ENCODE measurements at regions not wholly inside any gene's neighbourhood (a gene's known extent, or its start where the extent isn't known, plus 50 kb on each side); places are given as distances from the start of the nearest gene placed in this dataset.
A peak's percentile ranks its signal among the peaks of the same experiment; 100 is the strongest.
"Not testable (repeated sequence)": the region's sequence is repeated elsewhere in the genome, so short reads cannot be mapped to it uniquely, and the experiment has no call there.

GRCh38 chr5:103385722-103386121 is 127.2 kb downstream of the MACIR start:
- no peak for DNase-seq (ENCODE audit: extremely low read depth, low read depth)
- no peak for TF ChIP-seq CTCF (IDR thresholded peaks at IDR 0.05; ENCODE audit: low read depth, low read length)

- not testable (repeated sequence) for DNase-seq (ENCODE audit: extremely low read depth, low read depth)
Measured at GRCh38 chr5:103377638-103378037, 119.1 kb downstream of the MACIR start.

- TF ChIP-seq CTCF (IDR thresholded peaks at IDR 0.05; ENCODE audit: low read depth, low read length) = no peak
- no peak for DNase-seq (ENCODE audit: extremely low read depth, low read depth)
Measured at GRCh38 chr5:103375863-103376591, 117.5 kb downstream of the MACIR start.

- TF ChIP-seq CTCF (IDR thresholded peaks at IDR 0.05; ENCODE audit: low read depth, low read length) = no peak; the same call in 1 of the 2 replicates
- DNase-seq (ENCODE audit: extremely low read depth, low read depth) = peak; percentile 40
Measured at GRCh38 chr5:103375350-103375749, 116.8 kb downstream of the MACIR start.

GRCh38 chr5:103374473-103374963 is 116.0 kb downstream of the MACIR start:
- DNase-seq (ENCODE audit: extremely low read depth, low read depth) = no peak
- TF ChIP-seq CTCF (IDR thresholded peaks at IDR 0.05; ENCODE audit: low read depth, low read length) = no peak

GRCh38 chr5:103373597-103374472 is 115.3 kb downstream of the MACIR start:
- no peak for TF ChIP-seq CTCF (IDR thresholded peaks at IDR 0.05; ENCODE audit: low read depth, low read length)
- no peak for DNase-seq (ENCODE audit: extremely low read depth, low read depth)

- no peak for DNase-seq (ENCODE audit: extremely low read depth, low read depth)
Measured at GRCh38 chr5:103371046-103371607, 112.6 kb downstream of the MACIR start.

More at GRCh38 chr5:103371046-103371607, 112.6 kb downstream of the MACIR start:
- TF ChIP-seq CTCF (IDR thresholded peaks at IDR 0.05; ENCODE audit: low read depth, low read length) = no peak
